ENCODE measurements at regions not wholly inside any gene's neighbourhood (a gene's known extent, or its start where the extent isn't known, plus 50 kb on each side); places are given as distances from the start of the nearest gene placed in this dataset.
A peak's percentile ranks its signal among the peaks of the same experiment; 100 is the strongest.

DNA sequence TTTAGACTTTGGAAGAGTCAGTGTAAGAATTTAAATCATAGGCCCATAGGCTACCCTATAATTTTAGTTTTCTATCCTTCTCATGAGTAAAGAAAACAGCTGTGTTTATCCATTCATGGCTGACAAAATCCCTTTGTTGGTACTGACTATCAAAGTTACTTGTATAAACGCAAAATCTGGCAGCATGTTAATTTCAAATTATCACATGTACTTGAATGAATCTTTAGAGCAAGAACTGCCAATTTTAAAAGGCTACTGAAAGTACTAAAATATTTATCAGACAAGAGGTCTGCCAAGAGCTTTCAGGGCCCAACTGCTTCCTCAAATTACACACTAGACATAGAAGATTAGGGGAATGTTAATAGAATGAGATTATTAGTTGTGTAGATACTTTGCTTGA lies 66.6 kb downstream of the MYL12B start:
- H3K27ac ChIP-seq, result no peak overlapping the region
- no peaks in the 10 kb centered on the region for H4K20me1 ChIP-seq

DNA sequence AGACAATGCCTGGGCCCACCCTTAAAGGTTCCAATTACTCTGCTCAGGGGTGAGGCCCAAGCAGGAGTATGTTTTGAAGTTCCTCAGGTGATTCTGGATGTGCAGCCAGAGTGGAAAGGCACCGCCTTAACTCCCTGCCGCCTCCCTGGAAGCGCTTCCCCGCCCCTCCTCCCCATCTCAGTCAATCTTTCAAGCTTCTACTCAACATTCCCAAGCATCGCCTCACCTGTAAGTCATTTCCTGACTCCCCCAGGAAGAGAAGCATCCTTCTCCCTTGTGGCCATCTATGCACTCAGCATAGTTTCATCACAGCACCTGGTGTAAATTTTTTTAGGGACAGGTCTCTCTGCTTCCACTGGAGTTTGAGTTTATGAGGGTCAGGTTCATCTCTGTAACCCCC lies 67.5 kb downstream of the MYL12B start:
- no peak overlapping the region for H3K27ac ChIP-seq
- H4K20me1 ChIP-seq, result no peaks in the 10 kb centered on the region
- peaks cover 0 to 4% (median under 1%) of the 10 kb centered on the region in 10 experiments; a peak in 9 of 20 replicates for H3K4me1 ChIP-seq
- H3K9me3 ChIP-seq (replicated peaks in 1 of 11), result no peaks in the 10 kb centered on the region
- H3K27me3 ChIP-seq, result no peaks in the 10 kb centered on the region
- H3K4me3 ChIP-seq, result no peak overlapping the region
- no peak for TF ChIP-seq Cebpa-rat (IDR thresholded peaks at IDR 0.05)
- H3K9ac ChIP-seq, result no peak overlapping the region
- H3K4me2 ChIP-seq, result no peak overlapping the region
- H3K36me3 ChIP-seq, result no peaks in the 10 kb centered on the region

More for the DNA sequence above, 66.6 kb downstream of the MYL12B start:
- H3K4me3 ChIP-seq, result no peak overlapping the region
- no peaks in the 10 kb centered on the region for H3K9me3 ChIP-seq (replicated peaks in 1 of 11)
- H3K27me3 ChIP-seq, result no peaks in the 10 kb centered on the region
- no peaks in the 10 kb centered on the region for H3K36me3 ChIP-seq
- TF ChIP-seq Cebpa-rat (IDR thresholded peaks at IDR 0.05), result no peak
- H3K9ac ChIP-seq, result no peak overlapping the region
- no peak overlapping the region for H3K4me2 ChIP-seq
- H3K4me1 ChIP-seq, result peaks cover 0 to 13% (median 9%) of the 10 kb centered on the region in 10 experiments; a peak in 14 of 20 replicates

DNA sequence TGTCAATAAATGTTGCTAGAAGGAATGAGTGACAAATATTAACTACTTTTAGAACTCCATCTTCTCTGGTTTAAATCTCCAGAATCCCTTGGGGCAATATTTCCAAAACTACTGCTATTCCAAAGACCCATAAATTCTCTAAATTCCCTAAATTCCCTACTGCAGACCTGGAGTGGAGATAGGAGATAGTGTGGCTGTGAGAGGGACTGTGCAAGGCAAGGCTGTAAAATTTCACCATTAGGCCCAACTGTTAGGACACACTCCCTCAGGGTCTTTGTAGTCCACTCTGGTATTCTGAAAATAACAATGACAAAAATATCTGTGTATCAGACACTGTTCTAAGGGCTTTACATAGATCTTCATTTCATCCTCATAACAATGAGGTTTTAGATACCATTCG lies 67.9 kb downstream of the MYL12B start:
- H4K20me1 ChIP-seq, result no peaks in the 10 kb centered on the region
- H3K27me3 ChIP-seq, result no peaks in the 10 kb centered on the region
- no peak overlapping the region for H3K4me2 ChIP-seq
- TF ChIP-seq Cebpa-rat (IDR thresholded peaks at IDR 0.05), result no peak
- H3K4me3 ChIP-seq, result no peak overlapping the region
- H3K27ac ChIP-seq, result no peak overlapping the region
- H3K9me3 ChIP-seq (replicated peaks in 1 of 11), result no peaks in the 10 kb centered on the region
- H3K4me1 ChIP-seq, result no peaks in the 10 kb centered on the region
- no peak overlapping the region for H3K9ac ChIP-seq
- H3K36me3 ChIP-seq, result no peaks in the 10 kb centered on the region

DNA sequence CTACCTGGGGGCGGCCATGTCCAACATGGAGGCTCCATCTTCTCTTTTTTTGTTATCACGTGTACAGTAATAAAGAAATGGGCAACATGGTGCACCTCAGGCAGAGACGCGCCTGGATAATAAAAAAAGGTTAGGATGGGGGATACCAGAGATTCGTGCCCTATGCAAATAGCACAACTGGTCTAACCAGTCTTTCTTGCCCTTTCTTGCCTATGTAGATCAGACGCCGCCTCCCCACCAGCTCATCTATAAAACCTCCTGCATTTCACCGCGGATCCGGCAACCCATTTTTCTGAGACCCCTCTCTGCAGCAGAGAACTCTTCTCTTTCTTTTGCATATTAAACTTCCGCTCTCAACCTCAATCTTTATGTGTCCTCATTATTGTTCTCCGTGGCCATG lies 68.7 kb downstream of the MYL12B start:
- no peaks in the 10 kb centered on the region for H4K20me1 ChIP-seq
- no peak overlapping the region for H3K4me2 ChIP-seq
- H3K27ac ChIP-seq, result no peak overlapping the region
- TF ChIP-seq Cebpa-rat (IDR thresholded peaks at IDR 0.05), result no peak
- H3K4me1 ChIP-seq, result no peaks in the 10 kb centered on the region
- no peaks in the 10 kb centered on the region for H3K9me3 ChIP-seq (replicated peaks in 1 of 11)
- no peaks in the 10 kb centered on the region for H3K27me3 ChIP-seq
- no peaks in the 10 kb centered on the region for H3K36me3 ChIP-seq
- no peak overlapping the region for H3K4me3 ChIP-seq
- H3K9ac ChIP-seq, result no peak overlapping the region

DNA sequence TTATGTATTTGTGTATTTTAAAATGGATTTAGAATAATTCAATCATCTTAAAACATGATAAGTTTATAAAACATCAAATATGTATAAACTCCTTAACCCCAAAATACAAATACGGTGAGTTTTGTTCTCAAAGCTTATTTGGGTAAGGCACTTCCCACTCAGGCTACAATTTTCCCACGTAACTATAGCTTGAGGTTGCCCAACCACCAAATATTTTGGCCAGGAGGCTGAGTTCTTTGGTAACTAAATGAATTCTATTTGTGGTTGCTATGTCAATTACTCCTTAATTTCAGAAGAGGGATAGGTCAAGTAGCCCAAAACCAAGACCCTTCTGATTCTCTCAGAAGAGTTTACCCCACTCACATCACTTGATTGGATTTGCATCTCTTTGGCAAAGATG lies 70.4 kb downstream of the MYL12B start:
- Histone ChIP-seq H3K27ac (no peak overlapping the region), H3K36me3 (no peaks in the 10 kb centered on the region), H3K4me2 (no peak overlapping the region), H3K9me3 (replicated peaks in 1 of 11) (no peaks in the 10 kb centered on the region), H3K4me1 (no peaks in the 10 kb centered on the region), H3K9ac (no peak overlapping the region), H3K4me3 (no peak overlapping the region), H3K27me3 (no peaks in the 10 kb centered on the region), H4K20me1 (no peaks in the 10 kb centered on the region)
- no peak for TF ChIP-seq Cebpa-rat (IDR thresholded peaks at IDR 0.05)

DNA sequence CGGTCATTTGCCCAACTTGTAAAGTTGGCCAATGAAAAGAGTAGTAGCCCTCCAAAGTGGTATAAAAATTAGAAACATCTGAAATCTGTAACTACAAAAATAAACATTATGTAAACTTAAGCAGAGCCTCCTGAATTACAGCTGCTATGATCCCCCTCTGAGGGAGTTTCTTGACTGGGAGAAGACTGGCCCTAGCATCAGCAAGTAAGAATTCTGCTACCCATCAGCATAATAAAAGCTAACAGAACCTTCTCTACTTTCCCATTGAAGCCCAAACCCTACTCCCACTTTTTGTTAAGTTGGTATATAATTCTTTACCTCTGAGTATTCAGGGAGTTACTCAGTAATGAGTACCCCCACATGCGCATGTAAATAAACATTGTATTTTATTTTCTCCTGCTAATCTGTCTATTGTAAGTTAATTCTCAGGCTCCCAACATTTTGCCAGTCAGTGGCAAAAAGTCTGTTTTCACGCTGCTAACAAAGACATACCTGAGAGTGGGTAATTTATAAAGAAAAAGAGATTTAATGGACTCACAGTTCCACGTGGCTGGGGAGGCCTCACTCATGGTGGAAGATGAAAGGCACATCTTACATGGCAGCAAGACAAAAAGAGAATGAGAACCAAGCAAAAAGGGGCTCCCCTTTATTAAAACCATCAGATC lies 71.3 kb downstream of the MYL12B start:
- no peaks in the 10 kb centered on the region for H3K36me3 ChIP-seq
- no peaks in the 10 kb centered on the region for H4K20me1 ChIP-seq
- H3K4me3 ChIP-seq, result no peak overlapping the region
- H3K27ac ChIP-seq, result no peak overlapping the region
- H3K4me2 ChIP-seq, result no peak overlapping the region
- H3K4me1 ChIP-seq, result no peaks in the 10 kb centered on the region
- no peaks in the 10 kb centered on the region for H3K27me3 ChIP-seq
- H3K9ac ChIP-seq, result no peak overlapping the region
- no peak for TF ChIP-seq Cebpa-rat (IDR thresholded peaks at IDR 0.05)
- no peaks in the 10 kb centered on the region for H3K9me3 ChIP-seq (replicated peaks in 1 of 11)

DNA sequence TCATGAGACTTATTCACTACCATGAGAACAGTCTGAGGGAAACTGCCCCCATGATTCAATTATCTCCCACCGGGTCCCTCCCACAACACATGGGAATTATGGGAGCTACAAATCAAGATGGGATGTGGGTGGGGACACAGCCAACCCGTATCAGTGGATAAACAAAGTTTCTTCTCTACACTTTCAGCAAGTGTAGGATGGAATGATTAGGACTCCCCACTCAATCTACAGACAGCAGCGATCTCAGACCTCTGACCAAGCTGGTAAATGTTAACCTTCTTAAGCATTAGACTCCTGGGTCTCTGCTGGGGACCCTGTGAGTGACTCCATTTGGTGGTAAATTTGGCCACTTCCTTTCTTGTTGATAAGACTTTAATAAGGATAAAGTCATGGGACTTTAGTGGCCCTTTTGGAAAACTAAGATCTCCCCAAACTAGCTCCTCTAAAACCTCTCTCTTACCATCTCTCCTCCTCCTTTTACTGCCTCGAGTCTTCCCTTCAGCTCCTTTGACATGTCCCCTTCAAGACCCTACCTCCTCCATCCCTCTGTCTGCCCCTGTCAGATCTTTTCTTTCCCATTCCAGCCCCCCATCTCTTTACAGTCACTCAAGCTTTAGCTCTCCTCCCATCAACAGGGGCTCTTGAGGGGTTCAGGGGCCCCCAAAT lies 71.9 kb downstream of the MYL12B start:
- Histone ChIP-seq H3K36me3 (no peaks in the 10 kb centered on the region), H3K4me1 (no peaks in the 10 kb centered on the region), H3K4me2 (no peak overlapping the region), H4K20me1 (no peaks in the 10 kb centered on the region), H3K4me3 (no peak overlapping the region), H3K27ac (no peak overlapping the region), H3K27me3 (no peaks in the 10 kb centered on the region), H3K9ac (no peak overlapping the region), H3K9me3 (replicated peaks in 1 of 11) (no peaks in the 10 kb centered on the region)
- TF ChIP-seq Cebpa-rat (IDR thresholded peaks at IDR 0.05), result no peak

DNA sequence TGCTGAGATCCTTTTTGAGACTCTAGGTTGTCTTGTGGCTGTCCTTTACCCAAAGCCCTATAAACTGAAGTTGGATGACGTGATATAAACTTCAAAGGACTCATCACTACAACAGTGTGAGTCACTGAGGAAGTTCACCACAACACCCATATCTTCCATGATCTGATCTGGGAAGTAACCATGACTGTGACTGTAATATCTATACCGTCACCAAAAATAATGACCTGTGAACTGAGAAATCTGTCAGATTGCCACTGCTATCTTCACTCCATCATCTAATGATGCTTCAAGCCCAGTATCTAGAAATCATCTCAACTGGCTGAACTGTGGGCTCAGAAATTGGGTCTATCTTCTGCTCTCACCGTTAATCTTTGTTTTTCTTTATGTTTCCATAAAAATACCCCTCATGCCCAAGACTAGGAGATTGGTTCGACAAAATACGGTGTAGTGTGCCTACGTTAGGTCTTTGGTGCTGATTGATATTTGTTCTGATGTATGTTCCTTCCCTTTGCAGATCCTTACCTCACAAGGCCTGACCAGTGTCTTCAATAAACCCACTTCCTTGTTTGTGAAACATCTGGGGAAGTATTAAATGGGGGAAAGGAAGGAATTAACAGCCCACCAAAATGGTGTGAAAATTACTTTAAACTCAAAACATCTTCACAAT lies 78.2 kb downstream of the MYL12B start:
- Histone ChIP-seq H3K4me2 (peak overlapping the region in 5 of 11 experiments; percentile 1 to 19 (median 12); a peak in 4 of 22 replicates), H3K36me3 (no peaks in the 10 kb centered on the region), H3K4me3 (no peak overlapping the region), H3K9ac (no peak overlapping the region), H3K4me1 (peaks cover 0 to 13% (median 2%) of the 10 kb centered on the region in 10 experiments; a peak in 9 of 20 replicates), H4K20me1 (no peaks in the 10 kb centered on the region), H3K9me3 (replicated peaks in 1 of 11) (0 out of 22 replicates have a peak, but pooled peaks cover 0 to 5% (median 0%) of the 10 kb centered on the region in 11 experiments), H3K27me3 (no peaks in the 10 kb centered on the region), H3K27ac (peak overlapping the region in 1 of 11 experiments; percentile 34; a peak in 1 of 22 replicates)
- TF ChIP-seq Cebpa-rat (IDR thresholded peaks at IDR 0.05), result no peak

DNA sequence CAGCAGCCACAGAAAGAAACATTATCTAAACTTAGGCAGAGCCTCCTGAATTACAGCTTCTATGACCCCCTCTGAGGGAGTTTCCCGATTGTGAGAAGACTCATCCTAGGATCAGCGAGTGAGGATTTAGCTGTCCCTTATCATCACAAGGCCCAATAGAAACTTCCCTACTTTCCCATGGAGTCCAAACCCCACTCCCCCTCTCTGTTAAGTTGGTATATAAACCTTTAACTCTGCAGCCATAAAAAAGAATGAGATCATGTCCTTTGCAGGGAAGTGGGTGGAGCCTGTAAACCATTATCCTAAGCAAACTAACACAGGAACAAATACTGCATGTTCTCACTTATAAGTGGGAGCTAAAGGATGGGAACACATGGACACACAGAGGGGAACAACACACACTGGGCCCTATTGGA lies 78.8 kb downstream of the MYL12B start:
- Histone ChIP-seq H3K36me3 (no peaks in the 10 kb centered on the region), H3K4me1 (peaks cover 0 to 13% (median 2%) of the 10 kb centered on the region in 10 experiments; a peak in 9 of 20 replicates), H3K9ac (no peak overlapping the region), H4K20me1 (no peaks in the 10 kb centered on the region), H3K27ac (0 out of 22 replicates have a peak overlapping the region, but pooled peaks of 1 of the 11 experiments have one; percentile 34), H3K4me2 (peak overlapping the region in 4 of 11 experiments; percentile 7 to 19 (median 15); a peak in 2 of 22 replicates), H3K4me3 (no peak overlapping the region), H3K27me3 (no peaks in the 10 kb centered on the region), H3K9me3 (replicated peaks in 1 of 11) (0 out of 22 replicates have a peak, but pooled peaks cover 0 to 5% (median 0%) of the 10 kb centered on the region in 11 experiments)
- TF ChIP-seq Cebpa-rat (IDR thresholded peaks at IDR 0.05), result no peak
